ENCODE measurements at regions not wholly inside any gene's neighbourhood (a gene's known extent, or its start where the extent isn't known, plus 50 kb on each side); places are given as distances from the start of the nearest gene placed in this dataset.
"Not testable (repeated sequence)": the region's sequence is repeated elsewhere in the genome, so short reads cannot be mapped to it uniquely, and the experiment has no call there.

GRCh38 chr1:229922249-229922648 is 144.8 kb upstream of the GALNT2 start:
- TF ChIP-seq, protein P1, sequence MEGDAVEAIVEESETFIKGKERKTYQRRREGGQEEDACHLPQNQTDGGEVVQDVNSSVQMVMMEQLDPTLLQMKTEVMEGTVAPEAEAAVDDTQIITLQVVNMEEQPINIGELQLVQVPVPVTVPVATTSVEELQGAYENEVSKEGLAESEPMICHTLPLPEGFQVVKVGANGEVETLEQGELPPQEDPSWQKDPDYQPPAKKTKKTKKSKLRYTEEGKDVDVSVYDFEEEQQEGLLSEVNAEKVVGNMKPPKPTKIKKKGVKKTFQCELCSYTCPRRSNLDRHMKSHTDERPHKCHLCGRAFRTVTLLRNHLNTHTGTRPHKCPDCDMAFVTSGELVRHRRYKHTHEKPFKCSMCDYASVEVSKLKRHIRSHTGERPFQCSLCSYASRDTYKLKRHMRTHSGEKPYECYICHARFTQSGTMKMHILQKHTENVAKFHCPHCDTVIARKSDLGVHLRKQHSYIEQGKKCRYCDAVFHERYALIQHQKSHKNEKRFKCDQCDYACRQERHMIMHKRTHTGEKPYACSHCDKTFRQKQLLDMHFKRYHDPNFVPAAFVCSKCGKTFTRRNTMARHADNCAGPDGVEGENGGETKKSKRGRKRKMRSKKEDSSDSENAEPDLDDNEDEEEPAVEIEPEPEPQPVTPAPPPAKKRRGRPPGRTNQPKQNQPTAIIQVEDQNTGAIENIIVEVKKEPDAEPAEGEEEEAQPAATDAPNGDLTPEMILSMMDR (IDR thresholded peaks at IDR 0.05; ENCODE audit: borderline replicate concordance, insufficient read depth, low read depth, low read length): no peak
- H3K4me3 ChIP-seq (ENCODE audit: low read depth, low read length): no peak overlapping the region

DNA sequence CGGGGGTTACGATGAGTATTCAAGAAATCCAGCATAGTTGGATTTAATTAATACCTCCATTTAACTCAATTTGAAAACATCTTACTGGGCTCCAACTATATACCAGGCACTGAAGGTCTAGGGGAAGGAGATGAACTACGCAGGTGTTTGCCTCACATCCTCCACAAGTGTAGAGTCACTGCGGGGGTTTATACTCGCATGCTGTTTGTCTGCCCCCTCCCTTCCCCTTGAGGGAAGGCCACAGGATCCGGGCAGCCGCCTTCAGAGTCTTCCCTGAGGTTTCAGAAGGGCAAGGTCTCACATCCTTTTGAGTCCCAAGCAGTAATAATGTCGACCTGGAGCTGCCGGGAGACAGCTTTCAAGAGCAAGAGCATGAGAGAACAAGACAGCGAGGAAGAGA is 142.4 kb upstream of the GALNT2 start:
- no peak overlapping the region for H3K4me3 ChIP-seq (ENCODE audit: low read depth, low read length)
- TF ChIP-seq, protein P1 (IDR thresholded peaks at IDR 0.05; ENCODE audit: borderline replicate concordance, insufficient read depth, low read depth, low read length): no peak

GRCh38 chr1:229928767-229929166 is 138.3 kb upstream of the GALNT2 start:
- no peak overlapping the region for H3K4me3 ChIP-seq (ENCODE audit: low read depth, low read length)
- TF ChIP-seq, protein P1 (IDR thresholded peaks at IDR 0.05; ENCODE audit: borderline replicate concordance, insufficient read depth, low read depth, low read length): no peak

GRCh38 chr1:229931751-229932150 is 135.3 kb upstream of the GALNT2 start:
- H3K4me3 ChIP-seq (ENCODE audit: low read depth, low read length): not testable (repeated sequence)

- H3K4me3 ChIP-seq (ENCODE audit: low read depth, low read length): not testable (repeated sequence)
Measured at GRCh38 chr1:229935157-229935556, 131.9 kb upstream of the GALNT2 start.

DNA sequence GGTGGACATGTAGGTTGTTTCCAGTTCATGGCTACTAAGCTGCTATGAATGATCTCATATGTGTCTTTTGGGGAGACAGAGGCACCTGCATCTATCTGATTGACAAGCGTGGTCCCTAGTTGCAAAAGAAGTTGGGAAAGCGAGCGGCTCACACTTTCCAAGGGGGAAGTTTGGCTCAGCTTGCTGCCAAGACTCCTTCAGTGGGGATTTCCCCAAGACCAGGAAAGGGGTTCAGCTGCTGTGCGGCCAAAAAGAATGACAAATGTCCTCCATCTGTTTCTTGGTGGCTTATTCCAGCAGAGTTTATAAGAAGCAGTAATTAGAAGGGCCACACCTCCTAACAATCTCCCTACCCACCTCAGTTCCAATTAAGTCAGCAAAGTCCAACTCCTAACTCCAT is 128.5 kb upstream of the GALNT2 start:
- TF ChIP-seq, protein P1 (IDR thresholded peaks at IDR 0.05; ENCODE audit: borderline replicate concordance, insufficient read depth, low read depth, low read length): no peak
- H3K4me3 ChIP-seq (ENCODE audit: low read depth, low read length): no peak overlapping the region

- TF ChIP-seq, protein P1 (IDR thresholded peaks at IDR 0.05; ENCODE audit: borderline replicate concordance, insufficient read depth, low read depth, low read length): no peak
- H3K4me3 ChIP-seq (ENCODE audit: low read depth, low read length): no peak overlapping the region
Measured at GRCh38 chr1:229940684-229941083, 126.4 kb upstream of the GALNT2 start.

GRCh38 chr1:229941160-229941559 is 125.9 kb upstream of the GALNT2 start:
- no peak overlapping the region for H3K4me3 ChIP-seq (ENCODE audit: low read depth, low read length)
- TF ChIP-seq, protein P1 (IDR thresholded peaks at IDR 0.05; ENCODE audit: borderline replicate concordance, insufficient read depth, low read depth, low read length): no peak
